Liver (tissue), 3 donors: ENCODE measurements at regions not wholly inside any gene's neighbourhood (a gene's known extent, or its start where the extent isn't known, plus 50 kb on each side); places are given as distances from the start of the nearest gene placed in this dataset.

Experiments used
- CTCF ChIP-seq: fragments of 150-350 bp; IDR thresholded peaks from 2 replicates; pipeline ENCODE4 v1.5.1; 2017; ENCODE audit warnings: improper control_type of control experiment, low read depth, low read length; ENCODE audit not compliant: missing input control
- TAF1 ChIP-seq: conservative IDR thresholded peaks from 2 replicates; pipeline ENCODE4 v1.6.1; 2016; ENCODE audit warnings: antibody characterized with exemption, mild to moderate bottlenecking
- donor health status: healthy.
- donor health status: healthy.

DNA sequence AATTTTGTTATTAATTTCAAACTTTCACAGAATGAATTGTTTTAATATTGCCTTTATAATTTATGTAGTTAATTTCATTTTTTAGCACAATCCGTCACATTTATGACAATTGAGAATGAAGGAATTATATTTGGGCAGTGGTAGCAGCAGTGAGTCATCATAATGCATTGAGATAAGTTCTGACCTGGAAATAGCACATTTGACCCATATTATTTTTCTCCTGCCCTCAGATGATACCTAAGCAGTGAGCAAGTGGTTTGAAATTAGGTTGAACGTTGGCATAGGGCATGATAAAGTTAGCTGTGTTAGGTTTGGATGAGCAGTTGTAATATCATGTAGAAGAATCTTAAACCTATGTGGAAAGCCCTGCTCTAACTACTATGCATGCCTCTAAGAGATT lies 1431.3 kb upstream of the CDH8 start:
- TF ChIP-seq TAF1, result no peak
- no peak for TF ChIP-seq CTCF
